ENCODE measurements at regions not wholly inside any gene's neighbourhood (a gene's known extent, or its start where the extent isn't known, plus 50 kb on each side); places are given as distances from the start of the nearest gene placed in this dataset.
"Not testable (repeated sequence)": the region's sequence is repeated elsewhere in the genome, so short reads cannot be mapped to it uniquely, and the experiment has no call there.

DNA sequence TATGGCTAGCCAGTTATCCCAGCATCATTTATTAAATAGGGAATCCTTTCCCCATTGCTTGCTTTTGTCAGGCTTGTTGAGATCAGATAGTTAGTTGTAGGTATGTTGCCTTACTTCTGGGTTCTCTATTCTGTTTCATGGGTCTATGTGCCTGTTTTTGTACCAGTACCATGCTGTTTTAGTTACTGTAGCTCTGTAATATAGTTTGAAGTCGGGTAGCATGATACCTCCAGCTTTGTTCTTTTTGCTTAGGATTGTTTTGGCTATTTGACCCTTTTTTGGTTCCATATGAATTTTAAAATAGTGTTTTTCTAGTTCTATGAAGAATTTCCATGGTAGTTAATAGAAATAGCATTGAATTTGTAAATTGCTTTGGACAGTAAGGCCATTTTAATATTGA, 300.5 kb downstream of the PTGER3 start:
- not testable (repeated sequence) for TF ChIP-seq PRPF4 (IDR thresholded peaks at IDR 0.05; ENCODE audit: low read depth, low read length, poor library complexity, severe bottlenecking); MTA3 (CRISPR knock-in tag; IDR thresholded peaks at IDR 0.05); ZNF607 (CRISPR knock-in tag; IDR thresholded peaks at IDR 0.05; ENCODE audit: borderline replicate concordance); CENPT (CRISPR knock-in tag; IDR thresholded peaks at IDR 0.05; ENCODE audit: low read depth)
